Fibroblast of pulmonary artery (primary cell): ENCODE measurements at regions not wholly inside any gene's neighbourhood (a gene's known extent, or its start where the extent isn't known, plus 50 kb on each side); places are given as distances from the start of the nearest gene placed in this dataset.

ENCODE experiments used
- DNase-seq: peaks from one replicate; pipeline ENCODE4 v3.0.0-alpha.2; 2010; ENCODE audit warnings: low read depth
- H3K4me3 ChIP-seq: replicated peaks from 2 replicates; pipeline ENCODE4 v1.5.1; 2011; ENCODE audit warnings: low read depth, mild to moderate bottlenecking, control low read depth, low read length, moderate library complexity
- CTCF ChIP-seq: IDR thresholded peaks from 2 replicates; pipeline ENCODE4 v1.5.1; 2011; ENCODE audit warnings: mild to moderate bottlenecking, control low read depth, low read length, inconsistent platforms; ENCODE audit errors: missing control alignments

- no peak overlapping the region for H3K4me3 ChIP-seq
- DNase-seq = no peak
- no peak for TF ChIP-seq CTCF
Observed at GRCh38 chr17:79661292-79662041, 50.6 kb upstream of the RBFOX3 start.
